H9 (cell line): ENCODE measurements at regions not wholly inside any gene's neighbourhood (a gene's known extent, or its start where the extent isn't known, plus 50 kb on each side); places are given as distances from the start of the nearest gene placed in this dataset.

Experiments used
- DNase-seq: peaks from one replicate; pipeline ENCODE4 v3.0.0-alpha.2; 2017
- H2AFZ ChIP-seq: one replicate; pipeline ENCODE4 v1.6.1; 2013; ENCODE audit warnings: mild to moderate bottlenecking, low read length, control low read depth, moderate library complexity
- H2AK5ac ChIP-seq: 2 replicates; pipeline ENCODE4 v1.6.1; 2013; ENCODE audit warnings: low read length, control low read depth, mixed read lengths; ENCODE audit not compliant: insufficient read length
- H2BK120ac ChIP-seq: one replicate; pipeline ENCODE4 v1.6.1; 2013; ENCODE audit warnings: low read depth, mild to moderate bottlenecking, low read length, control low read depth, inconsistent platforms; ENCODE audit not compliant: poor library complexity, severe bottlenecking
- H2BK12ac ChIP-seq: 2 replicates; pipeline ENCODE4 v1.6.1; 2013; ENCODE audit warnings: low read length, control low read depth, mixed read lengths, low read depth; ENCODE audit not compliant: insufficient read length
- H2BK15ac ChIP-seq: 2 replicates; pipeline ENCODE4 v1.6.1; 2013; ENCODE audit warnings: low read depth, low read length, control low read depth
- H2BK20ac ChIP-seq: one replicate; pipeline ENCODE4 v1.6.1; 2013; ENCODE audit warnings: low read depth, mild to moderate bottlenecking, low read length, control low read depth, inconsistent platforms; ENCODE audit not compliant: poor library complexity, severe bottlenecking
- H2BK5ac ChIP-seq: 2 replicates; pipeline ENCODE4 v1.6.1; 2013; ENCODE audit warnings: low read length, control low read depth, mixed read lengths; ENCODE audit not compliant: insufficient read length
- H3K14ac ChIP-seq: 2 replicates; pipeline ENCODE4 v1.6.1; 2013; ENCODE audit warnings: low read length, control low read depth; ENCODE audit not compliant: insufficient read depth
- H3K18ac ChIP-seq: 2 replicates; pipeline ENCODE4 v1.6.1; 2013; ENCODE audit warnings: low read depth, mild to moderate bottlenecking, mixed read lengths, low read length, control low read depth; ENCODE audit not compliant: insufficient read length
- H3K23ac ChIP-seq: 2 replicates; pipeline ENCODE4 v1.6.1; 2013; ENCODE audit warnings: low read length, control low read depth, mixed read lengths, low read depth; ENCODE audit not compliant: insufficient read length
- H3K23me2 ChIP-seq: 2 replicates; pipeline ENCODE4 v1.6.1; 2013; ENCODE audit warnings: low read depth, mild to moderate bottlenecking, mixed read lengths, low read length, control low read depth; ENCODE audit not compliant: insufficient read length, poor library complexity, severe bottlenecking
- H3K27ac ChIP-seq: 2 replicates; pipeline ENCODE4 v1.5.1; 2013; ENCODE audit warnings: low read length, control low read depth, mixed read lengths, low read depth; ENCODE audit not compliant: insufficient read length
- H3K27me3 ChIP-seq: 2 replicates; pipeline ENCODE4 v1.6.1; 2013; ENCODE audit warnings: low read length, control low read depth, inconsistent platforms; ENCODE audit not compliant: insufficient read depth
- H3K4ac ChIP-seq: 2 replicates; pipeline ENCODE4 v1.6.1; 2013; ENCODE audit warnings: low read depth, mild to moderate bottlenecking, control low read depth, inconsistent platforms, low read length, moderate library complexity
- H3K4me1 ChIP-seq: 2 replicates; pipeline ENCODE4 v1.6.1; 2013; ENCODE audit warnings: low read length, control low read depth, inconsistent platforms; ENCODE audit not compliant: insufficient read depth
- H3K4me2 ChIP-seq: 2 replicates; pipeline ENCODE4 v1.6.1; 2013; ENCODE audit warnings: low read length, control low read depth, mixed read lengths; ENCODE audit not compliant: insufficient read length, insufficient read depth
- H3K56ac ChIP-seq: 2 replicates; pipeline ENCODE4 v1.6.1; 2013; ENCODE audit warnings: low read depth, mild to moderate bottlenecking, mixed read lengths, low read length, control low read depth; ENCODE audit not compliant: insufficient read length
- H3K79me1 ChIP-seq: 2 replicates; pipeline ENCODE4 v1.6.1; 2013; ENCODE audit warnings: low read depth, mild to moderate bottlenecking, moderate library complexity, low read length, control low read depth, inconsistent platforms; ENCODE audit not compliant: insufficient read depth, poor library complexity, severe bottlenecking
- H3K79me2 ChIP-seq: 2 replicates; pipeline ENCODE4 v1.6.1; 2013; ENCODE audit warnings: low read length, control low read depth, inconsistent platforms; ENCODE audit not compliant: insufficient read depth
- H3K9ac ChIP-seq: 2 replicates; pipeline ENCODE4 v1.6.1; 2013; ENCODE audit warnings: low read length, control low read depth, mixed read lengths; ENCODE audit not compliant: insufficient read length; ENCODE audit errors: extremely low read depth
- H3K9me3 ChIP-seq: one replicate; pipeline ENCODE4 v1.6.1; 2013; ENCODE audit warnings: low read depth, low read length, inconsistent platforms; ENCODE audit not compliant: control insufficient read depth
- H3T11ph ChIP-seq: one replicate; pipeline ENCODE4 v1.6.1; 2013; ENCODE audit warnings: mild to moderate bottlenecking, low read length, control low read depth, inconsistent platforms
- H4K20me1 ChIP-seq: one replicate; pipeline ENCODE4 v1.6.1; 2013; ENCODE audit not compliant: control insufficient read depth, insufficient read length, insufficient read depth
- H4K5ac ChIP-seq: 2 replicates; pipeline ENCODE4 v1.6.1; 2013; ENCODE audit warnings: low read depth, mild to moderate bottlenecking, mixed read lengths, low read length, control low read depth; ENCODE audit not compliant: insufficient read length
- H4K8ac ChIP-seq: replicated peaks from 2 replicates; pipeline ENCODE4 v1.6.1; 2013; ENCODE audit warnings: low read length, control low read depth, mixed read lengths, low read depth; ENCODE audit not compliant: insufficient read length
- H4K91ac ChIP-seq: 2 replicates; pipeline ENCODE4 v1.6.1; 2013; ENCODE audit warnings: low read depth, mild to moderate bottlenecking, moderate library complexity, mixed read lengths, low read length, control low read depth; ENCODE audit not compliant: insufficient read length
- H3K27ac Mint-ChIP-seq, 3 experiments: 2 replicates in 2 of 3; 3 replicates in 1 of 3; pipeline ENCODE4 v1.8.0; 2020 to 2021; ENCODE audit warnings: mixed read lengths in 3 of 3, mild to moderate bottlenecking in 1 of 3, moderate library complexity in 1 of 3
- H3K27me3 Mint-ChIP-seq: 2 replicates; pipeline ENCODE4 v1.8.0; 2021; ENCODE audit warnings: low read depth, mild to moderate bottlenecking, moderate library complexity, mixed read lengths
- H3K36me3 Mint-ChIP-seq, 3 experiments: 2 replicates in 2 of 3; 3 replicates in 1 of 3; pipeline ENCODE4 v1.8.0; 2020 to 2021; ENCODE audit warnings: low read depth in 3 of 3, mixed read lengths in 3 of 3; ENCODE audit not compliant: insufficient read depth in 1 of 3
- H3K4me1 Mint-ChIP-seq, 2 experiments: 2 replicates each; pipeline ENCODE4 v1.8.0; 2020; ENCODE audit warnings: mixed read lengths in 2 of 2
- H3K4me3 Mint-ChIP-seq, 2 experiments: 2 replicates in 1 of 2; 3 replicates in 1 of 2; pipeline ENCODE4 v1.8.0; 2020 to 2021; ENCODE audit warnings: mild to moderate bottlenecking in 2 of 2, mixed read lengths in 2 of 2, moderate library complexity in 1 of 2
- H3K9me3 Mint-ChIP-seq, 2 experiments: 2 replicates in 1 of 2; 3 replicates in 1 of 2; pipeline ENCODE4 v1.8.0; 2020; ENCODE audit warnings: mild to moderate bottlenecking in 2 of 2, mixed read lengths in 2 of 2, moderate library complexity in 1 of 2
- CTCF ChIP-seq: fragments of 200-600 bp; sonication (generic); conservative IDR thresholded peaks from 3 replicates; pipeline ENCODE4 v1.8.0; 2021; ENCODE audit warnings: antibody characterized with exemption, mild to moderate bottlenecking
- WGBS: extraction: QIAGEN DNeasy Blood & Tissue Kit; methylation state at CpG from one replicate; pipeline ENCODE4 v1.1.7; 2013; ENCODE audit warnings: missing lambda C conversion rate, low lambda C conversion rate, mixed read lengths; ENCODE audit not compliant: insufficient read length; ENCODE audit errors: extremely low coverage; 5-methylcytosine and 5-hydroxymethylcytosine counted together

DNA sequence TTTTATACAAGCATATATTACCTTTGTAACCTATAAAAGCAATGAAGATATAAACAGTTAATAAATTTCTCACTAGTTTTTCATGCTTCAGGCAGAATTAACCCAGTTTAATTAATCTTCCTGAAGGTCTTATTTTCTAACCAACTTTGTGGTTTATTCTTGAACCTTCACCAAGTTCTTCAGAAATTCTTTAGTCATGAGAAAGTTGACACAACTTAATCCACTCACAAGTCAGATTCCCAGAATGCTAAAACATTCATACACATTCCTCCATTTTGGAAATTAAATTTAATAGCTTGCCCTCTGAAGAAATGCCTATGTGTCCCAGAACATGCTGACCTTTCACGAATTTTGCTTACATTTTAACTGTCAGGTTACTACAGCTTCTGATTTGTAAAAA is 105.4 kb upstream of the PAM start:
- H3K4me3 Mint-ChIP-seq: no peak overlapping the region

More for the DNA sequence above, 105.4 kb upstream of the PAM start:
- no peak overlapping the region for H3K27ac Mint-ChIP-seq
- no peak overlapping the region for H4K91ac ChIP-seq
- no peak overlapping the region for H2BK15ac ChIP-seq
- no peak overlapping the region for H3K9ac ChIP-seq
- no peak overlapping the region for H2BK120ac ChIP-seq
- H3K4me1 Mint-ChIP-seq: peaks cover 0 to 9% of the 10 kb centered on the region in 2 experiments; a peak in 2 of 4 replicates
- H3K27me3 ChIP-seq: no peaks in the 10 kb centered on the region
- no peaks in the 10 kb centered on the region for H3K4me1 ChIP-seq
- H2AK5ac ChIP-seq: no peak overlapping the region
- no peak overlapping the region for H3K23ac ChIP-seq
- H2BK5ac ChIP-seq: no peak overlapping the region
- H3K79me1 ChIP-seq: no peaks in the 10 kb centered on the region
- H3T11ph ChIP-seq: no peak overlapping the region
- no peak for DNase-seq
- H3K14ac ChIP-seq: no peak overlapping the region
- H3K4me2 ChIP-seq: no peak overlapping the region
- H2AFZ ChIP-seq: no peak overlapping the region
- H3K79me2 ChIP-seq: 0 out of 2 replicates have a peak, but pooled peaks cover 1% of the 10 kb centered on the region
- no peak overlapping the region for H2BK20ac ChIP-seq
- H3K27ac ChIP-seq: no peak overlapping the region
- no peak overlapping the region for H4K8ac ChIP-seq
- H3K18ac ChIP-seq: no peak overlapping the region
- H3K9me3 Mint-ChIP-seq: peaks cover 5 to 7% of the 10 kb centered on the region in 2 experiments; a peak in 4 of 5 replicates
- H2BK12ac ChIP-seq: no peak overlapping the region
- H3K4ac ChIP-seq: no peak overlapping the region
- WGBS: no CpG with 5 or more reads among the region's 1 CpG
- H3K9me3 ChIP-seq: no peaks in the 10 kb centered on the region
- H3K23me2 ChIP-seq: no peaks in the 10 kb centered on the region
- no peak overlapping the region for H3K56ac ChIP-seq
- no peak for TF ChIP-seq CTCF
- H4K5ac ChIP-seq: no peak overlapping the region
- H4K20me1 ChIP-seq: no peaks in the 10 kb centered on the region
- H3K27me3 Mint-ChIP-seq: no peaks in the 10 kb centered on the region
- H3K36me3 Mint-ChIP-seq: peaks cover 0 to 8% (median 0%) of the 10 kb centered on the region in 3 experiments; a peak in 2 of 7 replicates
